BJ (cell line): ENCODE measurements at regions not wholly inside any gene's neighbourhood (a gene's known extent, or its start where the extent isn't known, plus 50 kb on each side); places are given as distances from the start of the nearest gene placed in this dataset.

ENCODE experiments used
- CTCF ChIA-PET: fragments of 350-600 bp; formaldehyde crosslinking; extraction: SDS; loops from one replicate; lab custom pipeline; 2021; ENCODE audit warnings: antibody characterized with exemption, inconsistent platforms; lab: Yijun Ruan, JAX
- POLR2A ChIA-PET: fragments of 300-600 bp; sonication (Branson Sonifier 250); formaldehyde crosslinking; extraction: SDS; loops from one replicate; lab custom pipeline; 2021; ENCODE audit warnings: antibody characterized with exemption; lab: Charles Lee
- DNase-seq: peaks from one replicate; pipeline ENCODE4 v3.0.0-alpha.2; 2011; ENCODE audit warnings: low read depth
- H3K27me3 ChIP-seq: 2 replicates; pipeline ENCODE4 v1.6.0; 2011; ENCODE audit warnings: low read length; ENCODE audit not compliant: control insufficient read depth, insufficient read depth
- H3K36me3 ChIP-seq: 2 replicates; pipeline ENCODE4 v1.5.1; 2011; ENCODE audit warnings: low read length; ENCODE audit not compliant: control insufficient read depth, insufficient read depth
- H3K4me3 ChIP-seq: 2 replicates; pipeline ENCODE4 v1.5.1; 2011; ENCODE audit warnings: low read depth, mild to moderate bottlenecking, control low read depth, low read length
- CTCF ChIP-seq: IDR thresholded peaks from 2 replicates; pipeline ENCODE4 v1.5.1; 2011; ENCODE audit warnings: low read depth, mild to moderate bottlenecking, control low read depth, inconsistent platforms, low read length, moderate library complexity; ENCODE audit not compliant: insufficient read depth

- TF ChIP-seq CTCF: no peak
- no peak overlapping the region for H3K4me3 ChIP-seq
- no peaks in the 10 kb centered on the region for H3K36me3 ChIP-seq
- no peaks in the 10 kb centered on the region for H3K27me3 ChIP-seq
- POLR2A ChIA-PET: no interaction called here
- CTCF ChIA-PET: interaction anchor here (1.4 kb wide), 1 partner anchor 8 kb away, joined by 4 read pairs; no protein-coding TSS in a partner anchor
- DNase-seq: no peak
Measured at GRCh38 chr2:175404839-175405238, 223.3 kb upstream of the ATP5MC3 start.

- Histone ChIP-seq H3K27me3 (no peaks in the 10 kb centered on the region), H3K36me3 (no peaks in the 10 kb centered on the region), H3K4me3 (no peak overlapping the region)
- POLR2A ChIA-PET: no interaction called here
- TF ChIP-seq CTCF: no peak
- no peak for DNase-seq
- CTCF ChIA-PET: interaction anchor here (1.7 kb wide), 1 partner anchor 12 kb away, joined by 5 read pairs; no protein-coding TSS in a partner anchor
Measured at GRCh38 chr2:175403599-175404221, 222.2 kb upstream of the ATP5MC3 start.

- no peaks in the 10 kb centered on the region for H3K27me3 ChIP-seq
- no peak for DNase-seq
- TF ChIP-seq CTCF: no peak
- H3K36me3 ChIP-seq: no peaks in the 10 kb centered on the region
- H3K4me3 ChIP-seq: no peak overlapping the region
- CTCF ChIA-PET: interaction anchor here (1.7 kb wide), 1 partner anchor 13 kb away, joined by 5 read pairs; no protein-coding TSS in a partner anchor
- POLR2A ChIA-PET: no interaction called here
Measured at GRCh38 chr2:175402571-175402970, 221.1 kb upstream of the ATP5MC3 start.

GRCh38 chr2:175401956-175402469 lies 220.5 kb upstream of the ATP5MC3 start:
- TF ChIP-seq CTCF: no peak
- ChIA-PET CTCF (interaction anchor here (1.1 kb wide), 1 partner anchor 14 kb away, joined by 3 read pairs; no protein-coding TSS in a partner anchor), POLR2A (no interaction called here)
- no peak overlapping the region for H3K4me3 ChIP-seq
- no peak for DNase-seq
- H3K36me3 ChIP-seq: no peaks in the 10 kb centered on the region
- H3K27me3 ChIP-seq: no peaks in the 10 kb centered on the region

- POLR2A ChIA-PET: no interaction called here
- no peak for TF ChIP-seq CTCF
- DNase-seq: no peak
- Histone ChIP-seq H3K36me3 (no peaks in the 10 kb centered on the region), H3K4me3 (no peak overlapping the region), H3K27me3 (no peaks in the 10 kb centered on the region)
- CTCF ChIA-PET: interaction anchor here (0.9 to 1.1 kb wide), 2 partner anchors 13 to 15 kb away, joined by 3 to 5 read pairs; no protein-coding TSS in a partner anchor
Measured at GRCh38 chr2:175400975-175401374, 219.5 kb upstream of the ATP5MC3 start.
